NB4 (cell line): ENCODE measurements at regions not wholly inside any gene's neighbourhood (a gene's known extent, or its start where the extent isn't known, plus 50 kb on each side); places are given as distances from the start of the nearest gene placed in this dataset.

ENCODE experiments used
- MYC ChIP-seq: IDR thresholded peaks from 2 replicates; pipeline ENCODE4 v1.6.1; 2011; ENCODE audit warnings: low read depth, low read length
- POLR2A ChIP-seq: IDR thresholded peaks from 2 replicates; pipeline ENCODE4 v1.6.1; 2011; ENCODE audit warnings: mild to moderate bottlenecking; ENCODE audit not compliant: insufficient read length; ENCODE audit errors: extremely low read depth
- TF ChIP-seq, protein P1 (sequence below): IDR thresholded peaks from one replicate; pipeline ENCODE4 v1.5.1; 2012; ENCODE audit warnings: low read depth, low read length
- TF ChIP-seq, protein P2 (sequence below): IDR thresholded peaks from 2 replicates; pipeline ENCODE4 v1.6.1; 2011; ENCODE audit warnings: low read depth, low read length

DNA sequence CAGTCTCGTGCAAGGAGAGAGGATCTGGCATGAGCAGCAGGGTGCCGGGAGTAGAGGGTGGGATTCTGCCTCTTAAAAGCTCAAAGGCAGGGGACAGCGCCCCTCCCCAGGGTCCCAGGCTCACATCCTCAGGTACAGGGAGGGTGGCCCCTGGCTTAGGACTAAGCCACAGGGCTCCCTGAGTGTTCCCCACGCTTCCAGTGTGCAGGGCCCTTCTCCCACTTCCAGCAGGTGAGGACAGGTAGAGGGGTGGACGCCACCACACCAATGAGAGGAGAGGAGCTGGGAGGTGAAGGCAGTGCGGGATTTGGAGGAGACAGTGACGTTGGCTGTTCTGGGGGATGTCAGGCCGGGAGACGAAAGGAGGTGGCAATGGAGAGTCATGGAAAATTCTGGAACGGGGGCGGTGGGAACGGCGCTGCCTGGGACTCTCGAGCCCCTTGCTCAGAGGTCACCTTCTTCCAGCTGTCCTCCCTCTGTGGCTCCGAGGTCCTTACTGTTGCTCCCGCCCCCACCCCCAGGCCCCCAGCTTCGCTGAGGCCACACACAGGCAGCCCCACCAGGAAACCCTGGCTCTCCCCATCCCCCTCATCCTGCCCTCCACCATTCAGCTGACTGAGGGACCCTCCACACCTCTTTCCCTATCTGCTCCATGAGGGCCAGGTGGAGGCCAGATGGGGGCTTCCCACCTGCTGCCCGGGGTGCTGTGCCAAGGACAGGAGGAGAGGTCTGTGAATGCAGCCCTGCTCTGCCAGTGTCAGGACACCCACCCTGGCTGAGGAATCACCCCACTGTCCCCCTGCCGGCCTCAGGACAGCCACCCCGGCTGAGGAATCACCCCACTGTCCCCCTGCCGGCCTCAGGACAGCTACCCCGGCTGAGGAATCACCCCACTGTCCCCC, 57.7 kb upstream of the ACSF3 start:
- TF ChIP-seq, protein P1, sequence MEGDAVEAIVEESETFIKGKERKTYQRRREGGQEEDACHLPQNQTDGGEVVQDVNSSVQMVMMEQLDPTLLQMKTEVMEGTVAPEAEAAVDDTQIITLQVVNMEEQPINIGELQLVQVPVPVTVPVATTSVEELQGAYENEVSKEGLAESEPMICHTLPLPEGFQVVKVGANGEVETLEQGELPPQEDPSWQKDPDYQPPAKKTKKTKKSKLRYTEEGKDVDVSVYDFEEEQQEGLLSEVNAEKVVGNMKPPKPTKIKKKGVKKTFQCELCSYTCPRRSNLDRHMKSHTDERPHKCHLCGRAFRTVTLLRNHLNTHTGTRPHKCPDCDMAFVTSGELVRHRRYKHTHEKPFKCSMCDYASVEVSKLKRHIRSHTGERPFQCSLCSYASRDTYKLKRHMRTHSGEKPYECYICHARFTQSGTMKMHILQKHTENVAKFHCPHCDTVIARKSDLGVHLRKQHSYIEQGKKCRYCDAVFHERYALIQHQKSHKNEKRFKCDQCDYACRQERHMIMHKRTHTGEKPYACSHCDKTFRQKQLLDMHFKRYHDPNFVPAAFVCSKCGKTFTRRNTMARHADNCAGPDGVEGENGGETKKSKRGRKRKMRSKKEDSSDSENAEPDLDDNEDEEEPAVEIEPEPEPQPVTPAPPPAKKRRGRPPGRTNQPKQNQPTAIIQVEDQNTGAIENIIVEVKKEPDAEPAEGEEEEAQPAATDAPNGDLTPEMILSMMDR = no peak
- no peak for TF ChIP-seq MYC
- TF ChIP-seq POLR2A = no peak
- TF ChIP-seq, protein P2, sequence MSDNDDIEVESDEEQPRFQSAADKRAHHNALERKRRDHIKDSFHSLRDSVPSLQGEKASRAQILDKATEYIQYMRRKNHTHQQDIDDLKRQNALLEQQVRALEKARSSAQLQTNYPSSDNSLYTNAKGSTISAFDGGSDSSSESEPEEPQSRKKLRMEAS = no peak
